ENCODE measurements at regions not wholly inside any gene's neighbourhood (a gene's known extent, or its start where the extent isn't known, plus 50 kb on each side); places are given as distances from the start of the nearest gene placed in this dataset.

DNA sequence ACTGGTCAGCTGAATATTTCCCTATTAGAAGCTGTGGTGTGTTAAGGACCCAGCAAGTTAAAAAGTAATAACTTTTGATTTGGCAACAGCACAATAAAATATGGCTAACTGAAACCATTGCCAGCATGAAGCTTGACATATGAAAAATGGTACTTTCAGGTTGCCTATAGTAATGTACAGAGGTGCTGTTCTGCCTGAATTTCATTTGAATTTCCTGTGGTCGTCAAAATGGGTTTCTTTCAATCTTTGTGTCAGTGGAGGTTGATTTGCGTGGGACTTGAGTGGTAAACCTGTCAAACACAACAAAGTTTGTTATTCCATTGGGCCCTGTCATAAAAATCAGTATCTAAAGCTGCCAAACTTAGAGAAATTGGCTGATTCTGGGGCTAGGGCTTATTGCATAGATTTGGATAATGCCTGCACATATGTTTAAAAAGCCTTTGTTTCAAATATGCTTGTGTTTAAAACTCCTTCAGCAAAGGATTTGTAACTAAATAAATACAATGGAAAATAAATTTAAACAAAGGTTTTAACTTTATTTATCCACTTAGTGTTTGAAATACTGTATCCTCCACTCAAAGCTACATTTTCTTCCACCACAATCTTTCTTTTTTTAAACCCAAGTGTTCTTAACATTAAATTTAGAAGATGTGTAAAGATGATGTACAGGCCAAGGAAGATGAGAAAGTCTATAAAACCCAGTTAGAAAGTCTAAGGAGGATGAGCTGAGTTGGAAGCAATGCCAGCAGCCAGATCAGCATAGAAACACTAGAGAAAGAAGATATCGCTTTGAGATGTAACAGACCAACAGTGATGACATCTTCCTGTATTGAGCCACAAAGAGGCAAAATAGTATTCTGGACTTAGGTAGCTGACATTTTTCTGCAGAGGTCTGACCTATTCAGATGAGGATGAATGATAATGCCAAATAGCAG lies 134.8 kb upstream of the GIMD1 start:
- no peak for DNase-seq

DNA sequence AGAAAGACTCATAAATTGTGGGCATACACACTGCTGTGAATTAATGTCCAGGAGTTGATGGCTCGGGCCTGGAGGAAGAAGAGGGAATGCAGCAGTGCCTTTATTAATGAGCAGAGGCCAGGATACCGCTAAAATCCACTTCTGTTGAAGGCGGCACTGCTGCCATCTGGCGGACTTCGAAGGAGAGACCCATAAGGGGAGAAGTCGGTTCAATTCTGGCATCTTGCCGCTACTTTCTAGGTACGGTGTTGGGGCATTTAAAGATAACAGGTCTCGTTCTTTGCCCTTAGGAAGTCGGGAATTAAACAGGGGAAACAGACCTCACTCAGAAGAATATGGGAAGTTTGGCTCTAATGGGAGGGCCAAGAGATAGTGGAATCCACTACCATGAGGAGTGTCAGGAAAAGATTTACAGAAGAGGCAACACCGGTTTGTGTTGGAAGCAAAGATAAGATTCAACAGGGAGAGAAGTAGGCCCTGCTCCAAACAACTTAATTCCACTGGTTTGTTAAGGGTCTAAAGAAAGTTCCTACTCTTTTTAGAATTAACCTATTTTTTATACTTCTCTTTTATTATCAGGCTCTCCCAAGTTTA lies 133.6 kb upstream of the GIMD1 start:
- peak; percentile 73 for DNase-seq

DNA sequence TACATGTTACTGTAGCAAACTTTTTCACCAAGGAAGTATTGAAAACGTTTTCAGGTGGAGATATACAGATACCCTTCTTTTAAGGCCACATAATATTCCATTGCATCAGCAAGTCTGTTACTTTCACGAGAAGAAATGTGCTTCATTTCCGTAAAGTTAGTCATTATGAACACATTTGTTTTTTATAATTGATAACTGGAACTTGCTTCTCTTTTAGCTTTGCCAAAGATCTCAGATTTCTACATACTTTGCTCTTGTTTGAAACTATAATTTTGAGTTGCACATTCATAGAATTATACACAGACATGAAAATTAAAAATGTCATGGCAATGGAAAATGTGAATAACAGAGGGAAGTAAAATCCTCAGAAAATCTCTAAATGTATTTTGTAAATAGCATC lies 128.7 kb upstream of the GIMD1 start:
- DNase-seq = no peak

- no peak for DNase-seq
Measured at GRCh38 chr4:106496061-106496460, 127.5 kb upstream of the GIMD1 start.

- no peak for DNase-seq
Measured at GRCh38 chr4:106495476-106495875, 126.9 kb upstream of the GIMD1 start.

- no peak for DNase-seq
Measured at GRCh38 chr4:106494066-106494465, 125.5 kb upstream of the GIMD1 start.

- no peak for DNase-seq
Measured at GRCh38 chr4:106493086-106493485, 124.5 kb upstream of the GIMD1 start.

DNA sequence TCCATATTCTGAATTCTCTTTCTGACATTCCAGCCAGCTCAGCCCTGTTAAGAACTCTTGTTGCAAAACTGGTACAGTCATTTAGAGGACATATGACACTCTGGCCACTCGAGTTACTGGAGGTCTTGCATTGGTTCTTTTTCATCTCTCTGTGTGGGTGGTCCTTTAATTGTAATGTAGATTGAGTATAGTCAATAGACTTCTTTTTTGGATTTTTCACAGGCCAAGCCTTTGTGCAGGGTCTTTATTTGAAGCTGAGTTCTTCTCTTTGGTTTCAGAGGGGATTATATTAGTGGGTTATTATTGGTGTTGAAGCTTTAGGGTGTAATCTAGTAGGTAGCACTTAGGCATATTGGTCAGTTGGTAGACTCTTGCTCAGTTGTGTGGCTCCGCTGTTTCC lies 118.0 kb upstream of the GIMD1 start:
- no peak for DNase-seq

DNA sequence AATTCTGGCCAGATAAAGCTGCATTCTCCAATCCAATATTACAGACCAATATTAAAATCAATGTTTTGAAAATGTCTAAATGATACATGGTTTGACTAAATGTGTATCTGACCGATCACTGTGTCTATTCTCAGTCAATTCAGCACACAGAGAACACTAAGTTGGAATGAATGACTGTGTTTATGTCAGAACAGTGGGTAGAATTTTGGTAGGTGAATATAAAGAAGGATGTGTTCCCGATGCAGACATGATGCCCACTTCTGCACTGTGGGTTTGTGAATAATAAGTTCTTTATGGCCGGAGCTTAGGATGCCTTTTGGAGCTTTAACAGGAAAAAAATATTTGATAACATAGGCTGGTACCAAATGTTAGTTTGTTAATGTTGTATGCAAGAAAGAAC lies 113.2 kb upstream of the GIMD1 start:
- DNase-seq = no peak

DNA sequence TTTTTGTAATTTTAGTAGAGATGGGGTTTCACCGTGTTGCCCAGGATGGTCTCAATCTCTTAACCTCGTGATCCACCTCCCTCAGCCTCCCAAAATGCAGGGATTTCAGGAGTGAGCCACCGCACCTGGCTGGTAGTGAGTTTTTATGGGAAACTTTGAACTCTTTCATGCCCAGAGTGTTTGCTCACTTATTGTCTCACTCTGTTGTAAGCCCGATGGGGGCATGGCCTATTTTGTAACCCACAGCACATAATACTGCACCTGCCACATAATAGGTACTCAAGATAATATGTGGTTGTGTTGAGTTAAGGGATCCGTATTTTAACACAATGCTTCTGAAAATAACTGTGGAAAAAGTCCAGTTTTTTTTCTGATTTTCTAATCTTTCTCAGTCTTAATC lies 109.6 kb upstream of the GIMD1 start:
- no peak for DNase-seq

- DNase-seq = no peak
Measured at GRCh38 chr4:106476741-106477140, 108.2 kb upstream of the GIMD1 start.

GRCh38 chr4:106473515-106473914 lies 104.9 kb upstream of the GIMD1 start:
- no peak for DNase-seq

GRCh38 chr4:106471151-106471550 lies 102.6 kb upstream of the GIMD1 start:
- DNase-seq = no peak

GRCh38 chr4:106463622-106464021 lies 95.0 kb upstream of the GIMD1 start:
- DNase-seq = no peak

GRCh38 chr4:106454581-106454980 lies 86.0 kb upstream of the GIMD1 start:
- no peak for DNase-seq

- DNase-seq = no peak
Measured at GRCh38 chr4:106454021-106454420, 85.4 kb upstream of the GIMD1 start.

GRCh38 chr4:106451091-106451490 lies 82.5 kb upstream of the GIMD1 start:
- DNase-seq = no peak

GRCh38 chr4:106450249-106450648 lies 81.7 kb upstream of the GIMD1 start:
- DNase-seq = no peak

- DNase-seq = no peak
Measured at GRCh38 chr4:106444557-106444956, 76.0 kb upstream of the GIMD1 start.

DNA sequence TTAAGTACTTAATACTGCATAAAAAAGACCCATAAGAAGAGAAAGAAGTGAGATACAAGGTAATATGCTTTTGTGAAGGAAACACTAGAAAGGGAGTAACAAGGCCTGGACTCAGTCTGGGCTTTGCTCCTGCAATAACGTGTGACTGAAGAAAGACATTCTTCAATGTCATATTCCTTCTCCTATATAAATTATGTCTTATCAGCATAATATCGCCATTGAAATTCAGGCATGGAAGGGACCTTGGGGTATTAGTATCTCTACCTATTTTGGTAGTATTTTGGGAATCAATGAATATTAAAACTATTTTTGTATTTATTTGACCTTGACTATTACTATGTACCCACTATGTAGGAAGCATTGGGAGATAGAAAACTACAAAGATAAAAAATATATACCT lies 62.2 kb upstream of the GIMD1 start:
- no peak for DNase-seq

GRCh38 chr4:106429885-106430284 lies 61.3 kb upstream of the GIMD1 start:
- no peak for DNase-seq

DNA sequence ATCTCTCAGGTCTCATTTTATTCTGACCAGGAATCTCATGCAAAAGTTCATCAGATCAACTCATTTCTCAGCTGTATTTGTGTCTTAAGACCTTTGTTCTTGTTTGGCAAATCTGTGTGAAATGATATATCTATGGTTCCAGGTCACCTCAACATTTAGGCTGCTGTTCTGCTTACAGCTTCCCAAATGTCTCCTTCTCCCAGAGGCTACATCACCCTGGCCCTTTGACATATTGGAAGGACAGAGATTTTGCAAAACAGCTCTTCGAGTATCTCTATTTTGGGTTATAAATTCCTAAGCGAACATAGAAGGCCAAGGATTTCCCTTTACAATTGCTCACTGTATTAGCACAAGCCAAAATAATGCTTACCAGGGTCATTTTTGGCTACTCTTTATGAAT lies 57.5 kb upstream of the GIMD1 start:
- DNase-seq = no peak

GRCh38 chr4:106425576-106425975 lies 57.0 kb upstream of the GIMD1 start:
- no peak for DNase-seq

- DNase-seq = no peak
Measured at GRCh38 chr4:106424426-106424825, 55.8 kb upstream of the GIMD1 start.

DNA sequence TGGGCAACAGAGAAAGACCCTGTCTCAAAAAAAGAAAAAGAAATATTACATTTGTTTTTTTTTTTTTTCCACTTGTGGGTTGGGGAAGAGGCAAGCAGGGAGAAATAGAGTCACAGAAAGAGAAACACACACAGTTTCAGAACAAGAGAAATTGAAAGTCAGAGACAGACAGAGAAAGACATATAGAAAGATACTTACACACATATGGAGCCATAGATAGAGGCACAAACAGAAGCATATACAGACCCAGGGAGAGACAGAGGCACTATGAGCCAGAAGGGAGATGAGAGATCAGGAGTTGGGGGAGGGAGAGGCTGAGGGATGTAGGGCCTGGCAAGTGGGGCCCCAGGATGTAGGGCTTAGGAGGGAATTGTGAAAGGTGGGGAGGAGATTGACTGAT lies 55.2 kb upstream of the GIMD1 start:
- no peak for DNase-seq
